WTC11 (cell line): ENCODE measurements at regions not wholly inside any gene's neighbourhood (a gene's known extent, or its start where the extent isn't known, plus 50 kb on each side); places are given as distances from the start of the nearest gene placed in this dataset.
A peak's percentile ranks its signal among the peaks of the same experiment; 100 is the strongest.
"Not testable (repeated sequence)": the region's sequence is repeated elsewhere in the genome, so short reads cannot be mapped to it uniquely, and the experiment has no call there.

ENCODE experiments used
- ATAC-seq: fragments of 200-7000 bp; cut with Tn5 transposase; 2 replicates; pipeline ENCODE4 v1.10.0; 2021; ENCODE audit warnings: mild to moderate bottlenecking, moderate library complexity
- CTCF ChIA-PET: fragments of 300-600 bp; sonication (Branson Sonifier 250); formaldehyde crosslinking; loops from one replicate; lab custom pipeline; 2021; ENCODE audit warnings: antibody characterized with exemption; lab: Charles Lee
- POLR2A ChIA-PET: fragments of 350-600 bp; sonication (Branson Sonifier 250); formaldehyde crosslinking; loops from one replicate; lab custom pipeline; 2021; ENCODE audit warnings: antibody characterized with exemption; lab: Charles Lee
- DNase-seq: peaks from one replicate; pipeline ENCODE4 v3.0.0; 2021; ENCODE audit warnings: low spot score
- H3K27ac Mint-ChIP-seq: 2 replicates; pipeline ENCODE4 v1.8.0; 2021; ENCODE audit warnings: mixed read lengths
- H3K27me3 Mint-ChIP-seq: 2 replicates; pipeline ENCODE4 v1.8.0; 2021; ENCODE audit warnings: low read depth, mild to moderate bottlenecking, moderate library complexity, mixed read lengths
- H3K36me3 Mint-ChIP-seq: 2 replicates; pipeline ENCODE4 v1.8.0; 2021; ENCODE audit warnings: mixed read lengths
- H3K4me1 Mint-ChIP-seq: 2 replicates; pipeline ENCODE4 v1.8.0; 2022; ENCODE audit warnings: mixed read lengths
- H3K4me3 Mint-ChIP-seq: 2 replicates; pipeline ENCODE4 v1.8.0; 2021; ENCODE audit warnings: mild to moderate bottlenecking, moderate library complexity, mixed read lengths
- H3K9me3 Mint-ChIP-seq: 2 replicates; pipeline ENCODE4 v1.8.0; 2021; ENCODE audit warnings: mixed read lengths
- CBFB ChIP-seq: sonication (generic); formaldehyde crosslinking; IDR thresholded peaks from 2 replicates; pipeline ENCODE4 v1.8.1; 2022; ENCODE audit warnings: mild to moderate bottlenecking, low read depth, missing genetic modification reagents
- ESRRA ChIP-seq: sonication (generic); formaldehyde crosslinking; IDR thresholded peaks from 2 replicates; pipeline ENCODE4 v1.8.1; 2022; ENCODE audit warnings: mild to moderate bottlenecking, missing genetic modification reagents, borderline replicate concordance
- FOXJ3 ChIP-seq: sonication (generic); formaldehyde crosslinking; IDR thresholded peaks from 2 replicates; pipeline ENCODE4 v1.9.0; 2021; ENCODE audit warnings: missing genetic modification reagents, mild to moderate bottlenecking, borderline replicate concordance
- FOXP1 ChIP-seq: sonication (generic); formaldehyde crosslinking; IDR thresholded peaks from 2 replicates; pipeline ENCODE4 v1.8.0; 2022; ENCODE audit warnings: missing genetic modification reagents, mild to moderate bottlenecking, moderate library complexity, borderline replicate concordance
- HMGXB4 ChIP-seq: sonication (generic); formaldehyde crosslinking; IDR thresholded peaks from 2 replicates; pipeline ENCODE4 v1.8.1; 2023; ENCODE audit warnings: mild to moderate bottlenecking, moderate library complexity, missing genetic modification reagents
- MAX ChIP-seq: sonication (generic); formaldehyde crosslinking; IDR thresholded peaks from 2 replicates; pipeline ENCODE4 v1.8.0; 2022; ENCODE audit warnings: mild to moderate bottlenecking, missing genetic modification reagents
- NFYB ChIP-seq: sonication (generic); formaldehyde crosslinking; conservative IDR thresholded peaks from 2 replicates; pipeline ENCODE4 v1.8.0; 2022; ENCODE audit warnings: low read depth, missing genetic modification reagents
- OVOL2 ChIP-seq: fragments of 250-450 bp; sonication (Bioruptor Pico); IDR thresholded peaks from 2 replicates; pipeline ENCODE4 v1.9.0; 2021; ENCODE audit warnings: mild to moderate bottlenecking, borderline replicate concordance
- SMAD4 ChIP-seq: sonication (generic); formaldehyde crosslinking; IDR thresholded peaks from 2 replicates; pipeline ENCODE4 v1.8.0; 2022; ENCODE audit warnings: mild to moderate bottlenecking, missing genetic modification reagents
- SP1 ChIP-seq: sonication (generic); formaldehyde crosslinking; conservative IDR thresholded peaks from 2 replicates; pipeline ENCODE4 v1.8.1; 2022; ENCODE audit warnings: missing genetic modification reagents
- STAT6 ChIP-seq: sonication (generic); formaldehyde crosslinking; conservative IDR thresholded peaks from 2 replicates; pipeline ENCODE4 v1.8.1; 2023; ENCODE audit warnings: mild to moderate bottlenecking, low read depth, missing genetic modification reagents, moderate library complexity
- ZMAT4 ChIP-seq: fragments of 250-450 bp; sonication (Bioruptor Pico); IDR thresholded peaks from 2 replicates; pipeline ENCODE4 v1.9.0; 2021; ENCODE audit warnings: mild to moderate bottlenecking
- ZNF232 ChIP-seq: sonication (generic); formaldehyde crosslinking; IDR thresholded peaks from 2 replicates; pipeline ENCODE4 v1.8.0; 2022; ENCODE audit warnings: mild to moderate bottlenecking, missing genetic modification reagents
- ZNF263 ChIP-seq: sonication (generic); formaldehyde crosslinking; IDR thresholded peaks from 2 replicates; pipeline ENCODE4 v1.8.1; 2022; ENCODE audit warnings: low read depth, mild to moderate bottlenecking, moderate library complexity, missing genetic modification reagents
- ZNF425 ChIP-seq: fragments of 250-450 bp; sonication (Bioruptor Pico); conservative IDR thresholded peaks from 2 replicates; pipeline ENCODE4 v1.9.0; 2021; ENCODE audit warnings: mild to moderate bottlenecking
- ZSCAN18 ChIP-seq: fragments of 250-450 bp; sonication (Bioruptor Pico); IDR thresholded peaks from 2 replicates; pipeline ENCODE4 v2.1.2; 2022; ENCODE audit warnings: mild to moderate bottlenecking, moderate library complexity

GRCh38 chr2:7653617-7654016 lies 736.4 kb downstream of the RNF144A start:
- ChIA-PET POLR2A (no interaction called here), CTCF (no interaction called here)
- Mint-ChIP-seq H3K4me1 (peaks cover 10% of the 10 kb centered on the region), H3K9me3 (peaks cover 59% of the 10 kb centered on the region), H3K4me3 (no peak overlapping the region), H3K36me3 (peaks cover 35% of the 10 kb centered on the region), H3K27ac (no peak overlapping the region), H3K27me3 (no peaks in the 10 kb centered on the region; the same call in 1 of the 2 replicates)
- TF ChIP-seq ZNF263 (CRISPR knock-in tag) = no peak
- no peak for TF ChIP-seq SMAD4
- no peak for TF ChIP-seq FOXJ3 (CRISPR knock-in tag)
- TF ChIP-seq HMGXB4 (CRISPR knock-in tag) = no peak
- ATAC-seq = no peak
- DNase-seq = no peak

GRCh38 chr2:7655629-7656028 lies 738.4 kb downstream of the RNF144A start:
- Mint-ChIP-seq H3K27me3 (peaks cover 5% of the 10 kb centered on the region), H3K9me3 (peaks cover 67% of the 10 kb centered on the region), H3K36me3 (peaks cover 53% of the 10 kb centered on the region), H3K27ac (no peak overlapping the region), H3K4me1 (peaks cover 10% of the 10 kb centered on the region), H3K4me3 (no peak overlapping the region)
- ChIA-PET CTCF (interaction anchor here (1.4 kb wide), 1 partner anchor 16 kb away, joined by 4 read pairs; no protein-coding TSS in a partner anchor), POLR2A (no interaction called here)
- no peak for ATAC-seq
- no peak for DNase-seq
- TF ChIP-seq ESRRA (CRISPR knock-in tag) (no peak), ZNF425 (CRISPR knock-in tag) (no peak), OVOL2 (CRISPR knock-in tag) (no peak), ZSCAN18 (CRISPR knock-in tag) (no peak)

- H3K4me3 Mint-ChIP-seq, H3K27ac Mint-ChIP-seq, POLR2A ChIA-PET, H3K4me1 Mint-ChIP-seq, DNase-seq, H3K27me3 Mint-ChIP-seq, ATAC-seq: not testable (repeated sequence)
- Mint-ChIP-seq H3K9me3 (peaks cover 65% of the 10 kb centered on the region), H3K36me3 (peaks cover 52% of the 10 kb centered on the region)
- CTCF ChIA-PET = interaction anchor here (0.8 to 1.6 kb wide), 5 partner anchors 14 to 230 kb away, joined by 3 to 5 read pairs (median 4); no protein-coding TSS in a partner anchor
Observed at GRCh38 chr2:7657526-7657925, 740.3 kb downstream of the RNF144A start.

GRCh38 chr2:7658486-7658885 lies 741.3 kb downstream of the RNF144A start:
- TF ChIP-seq SP1 (CRISPR knock-in tag) = no peak
- TF ChIP-seq ZNF263 (CRISPR knock-in tag) = 0 out of 2 replicates have a peak, but pooled peaks have one; percentile 32
- DNase-seq = no peak
- ATAC-seq = peak; percentile 55; the same call in 1 of the 2 replicates
- POLR2A ChIA-PET = no interaction called here
- Mint-ChIP-seq H3K9me3 (peaks cover 55% of the 10 kb centered on the region), H3K27ac (no peak overlapping the region), H3K27me3 (peaks cover 6% of the 10 kb centered on the region), H3K4me3 (no peak overlapping the region), H3K36me3 (peaks cover 46% of the 10 kb centered on the region), H3K4me1 (peaks cover 10% of the 10 kb centered on the region)
- CTCF ChIA-PET = interaction anchor here (0.7 to 1.6 kb wide), 6 partner anchors 13 to 231 kb away, joined by 3 to 5 read pairs (median 4); no protein-coding TSS in a partner anchor

GRCh38 chr2:7660816-7661215 lies 743.6 kb downstream of the RNF144A start:
- DNase-seq (no peak), ATAC-seq (no peak)
- Mint-ChIP-seq H3K27ac (no peak overlapping the region), H3K9me3 (peaks cover 39% of the 10 kb centered on the region), H3K36me3 (peaks cover 24% of the 10 kb centered on the region), H3K27me3 (peaks cover 6% of the 10 kb centered on the region; the same call in 1 of the 2 replicates), H3K4me3 (no peak overlapping the region), H3K4me1 (peaks cover 11% of the 10 kb centered on the region)
- CTCF ChIA-PET = no interaction called here
- POLR2A ChIA-PET = no interaction called here
- TF ChIP-seq MAX (CRISPR knock-in tag) = no peak
- no peak for TF ChIP-seq STAT6 (CRISPR knock-in tag)
- no peak for TF ChIP-seq OVOL2 (CRISPR knock-in tag)
- no peak for TF ChIP-seq CBFB (CRISPR knock-in tag)
- TF ChIP-seq ZMAT4 (CRISPR knock-in tag) = no peak
- TF ChIP-seq FOXP1 (CRISPR knock-in tag) = no peak
- TF ChIP-seq NFYB (CRISPR knock-in tag) = no peak
- no peak for TF ChIP-seq ZNF263 (CRISPR knock-in tag)
- no peak for TF ChIP-seq ZNF232 (CRISPR knock-in tag)
